ENCODE measurements at regions not wholly inside any gene's neighbourhood (a gene's known extent, or its start where the extent isn't known, plus 50 kb on each side); places are given as distances from the start of the nearest gene placed in this dataset.

DNA sequence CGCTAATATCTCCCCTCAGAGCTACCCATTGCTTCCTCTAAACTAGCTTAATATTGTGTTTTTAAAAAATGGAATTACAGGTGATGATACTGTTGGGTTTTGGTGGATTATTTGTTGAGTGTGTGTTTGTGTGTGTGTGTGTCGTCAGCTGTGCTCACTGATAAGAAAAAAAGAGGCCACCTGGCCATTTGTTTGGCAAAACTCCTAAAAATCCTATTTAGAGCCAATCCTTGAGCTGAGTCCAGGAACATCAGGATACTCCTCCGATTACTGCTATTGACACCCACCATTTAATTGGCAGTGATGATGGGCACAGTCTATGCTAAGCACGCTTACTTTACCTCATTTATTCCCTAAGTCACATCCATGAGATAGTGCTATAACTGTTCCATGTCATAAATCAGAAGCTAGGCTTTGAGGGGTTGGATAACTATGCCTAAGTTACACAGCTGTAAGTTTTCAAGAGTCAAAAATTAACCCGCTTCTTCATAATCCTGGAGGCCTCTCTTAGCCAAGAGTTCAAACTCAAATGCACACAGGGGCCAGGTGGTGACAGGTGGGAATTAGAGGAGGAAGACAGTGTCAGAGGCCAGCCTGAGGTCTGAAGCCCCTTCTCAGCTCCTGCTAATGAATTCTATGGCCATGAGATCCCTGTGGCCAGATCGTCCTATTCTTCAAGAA lies 1026.6 kb upstream of the TMEM132C start:
- no peak overlapping the region for H3K4me3 ChIP-seq
- H3K36me3 ChIP-seq, result no peaks in the 10 kb centered on the region
- H3K9me3 ChIP-seq, result no peaks in the 10 kb centered on the region
- no peaks in the 10 kb centered on the region for H3K4me1 ChIP-seq
- DNase-seq, result no peak
- no peak overlapping the region for H3K27ac ChIP-seq
- no peaks in the 10 kb centered on the region for H3K27me3 ChIP-seq
- intact Hi-C loops (cut with DNase I), result no loop called here
- 63 to 68% methylated on average over 6 of the region's 6 CpGs for WGBS, 2 donors
- TF ChIP-seq, protein P1, sequence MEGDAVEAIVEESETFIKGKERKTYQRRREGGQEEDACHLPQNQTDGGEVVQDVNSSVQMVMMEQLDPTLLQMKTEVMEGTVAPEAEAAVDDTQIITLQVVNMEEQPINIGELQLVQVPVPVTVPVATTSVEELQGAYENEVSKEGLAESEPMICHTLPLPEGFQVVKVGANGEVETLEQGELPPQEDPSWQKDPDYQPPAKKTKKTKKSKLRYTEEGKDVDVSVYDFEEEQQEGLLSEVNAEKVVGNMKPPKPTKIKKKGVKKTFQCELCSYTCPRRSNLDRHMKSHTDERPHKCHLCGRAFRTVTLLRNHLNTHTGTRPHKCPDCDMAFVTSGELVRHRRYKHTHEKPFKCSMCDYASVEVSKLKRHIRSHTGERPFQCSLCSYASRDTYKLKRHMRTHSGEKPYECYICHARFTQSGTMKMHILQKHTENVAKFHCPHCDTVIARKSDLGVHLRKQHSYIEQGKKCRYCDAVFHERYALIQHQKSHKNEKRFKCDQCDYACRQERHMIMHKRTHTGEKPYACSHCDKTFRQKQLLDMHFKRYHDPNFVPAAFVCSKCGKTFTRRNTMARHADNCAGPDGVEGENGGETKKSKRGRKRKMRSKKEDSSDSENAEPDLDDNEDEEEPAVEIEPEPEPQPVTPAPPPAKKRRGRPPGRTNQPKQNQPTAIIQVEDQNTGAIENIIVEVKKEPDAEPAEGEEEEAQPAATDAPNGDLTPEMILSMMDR (IDR thresholded peaks at IDR 0.05), result no peak
- TF ChIP-seq POLR2A (IDR thresholded peaks at IDR 0.05), result no peak

DNA sequence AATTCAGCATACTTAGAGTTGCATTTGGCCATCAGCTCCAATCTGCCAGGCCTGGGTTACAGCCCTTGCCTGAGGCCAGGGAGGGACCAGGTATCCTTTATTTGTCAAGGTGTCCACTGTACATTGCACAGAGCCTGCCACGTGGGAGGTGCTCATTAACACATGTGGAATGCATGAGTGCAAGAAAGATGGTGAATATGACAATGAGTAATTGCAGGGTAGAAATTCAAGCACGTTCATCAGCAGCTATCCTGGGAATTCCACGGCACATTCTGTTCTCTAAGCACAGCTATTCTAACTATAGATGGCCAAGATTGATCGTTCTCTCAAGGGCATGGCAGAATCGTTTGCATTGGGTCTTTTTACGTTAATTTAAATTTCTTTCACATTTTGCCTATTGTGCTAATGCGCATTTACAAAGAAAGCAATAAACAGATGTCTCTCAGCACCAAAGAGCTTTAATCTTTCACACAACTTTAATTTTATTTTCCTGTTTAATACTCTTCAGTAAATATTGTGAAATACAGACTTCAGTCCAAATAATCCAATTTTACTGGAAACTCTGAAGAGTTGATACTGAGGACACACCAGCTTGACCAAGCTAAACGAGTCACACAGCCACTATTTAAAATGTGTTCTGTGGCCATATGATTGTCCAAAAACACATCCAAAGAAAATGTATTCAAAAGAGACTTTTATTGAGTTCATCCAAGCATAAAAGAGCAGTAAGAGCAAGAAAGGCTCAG lies 1025.7 kb upstream of the TMEM132C start:
- WGBS, 2 donors, result 58 to 60% methylated on average over 8 of the region's 8 CpGs
- TF ChIP-seq, protein P1 (IDR thresholded peaks at IDR 0.05), result no peak
- TF ChIP-seq POLR2A (IDR thresholded peaks at IDR 0.05), result no peak
- intact Hi-C loops (cut with DNase I), result no loop called here
- H3K4me3 ChIP-seq, result no peak overlapping the region
- no peak overlapping the region for H3K27ac ChIP-seq
- no peaks in the 10 kb centered on the region for H3K36me3 ChIP-seq
- no peaks in the 10 kb centered on the region for H3K4me1 ChIP-seq
- no peak for DNase-seq
- H3K27me3 ChIP-seq, result no peaks in the 10 kb centered on the region
- H3K9me3 ChIP-seq, result no peaks in the 10 kb centered on the region

DNA sequence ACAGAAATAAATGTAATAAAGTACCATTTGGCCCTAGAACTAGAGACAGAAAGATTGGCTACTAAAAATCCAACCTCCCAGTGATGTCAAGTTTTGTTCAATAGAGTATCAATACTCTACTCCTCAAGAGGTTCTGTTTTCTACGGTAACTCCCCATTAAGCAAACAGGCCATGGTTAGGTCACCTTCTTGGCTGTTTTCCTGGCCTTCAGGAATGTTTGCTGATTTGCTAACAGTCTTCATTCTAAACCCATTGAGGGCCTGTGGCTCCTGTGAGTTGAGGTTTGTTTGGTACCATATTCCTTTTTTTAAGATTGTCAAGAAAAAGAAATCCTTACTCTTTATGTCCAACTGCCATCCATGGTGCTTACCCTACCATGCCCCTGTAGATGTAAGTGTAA lies 1022.0 kb upstream of the TMEM132C start:
- Histone ChIP-seq H3K27me3 (no peaks in the 10 kb centered on the region), H3K4me3 (no peak overlapping the region), H3K4me1 (no peaks in the 10 kb centered on the region), H3K9me3 (no peaks in the 10 kb centered on the region), H3K36me3 (no peaks in the 10 kb centered on the region), H3K27ac (no peak overlapping the region)
- intact Hi-C loops (cut with DNase I), result no loop called here
- no peak for TF ChIP-seq POLR2A (IDR thresholded peaks at IDR 0.05)
- TF ChIP-seq, protein P1 (IDR thresholded peaks at IDR 0.05), result no peak
- WGBS, 2 donors, result 50 to 58% methylated on average over 1 of the region's 1 CpG
- no peak for DNase-seq

DNA sequence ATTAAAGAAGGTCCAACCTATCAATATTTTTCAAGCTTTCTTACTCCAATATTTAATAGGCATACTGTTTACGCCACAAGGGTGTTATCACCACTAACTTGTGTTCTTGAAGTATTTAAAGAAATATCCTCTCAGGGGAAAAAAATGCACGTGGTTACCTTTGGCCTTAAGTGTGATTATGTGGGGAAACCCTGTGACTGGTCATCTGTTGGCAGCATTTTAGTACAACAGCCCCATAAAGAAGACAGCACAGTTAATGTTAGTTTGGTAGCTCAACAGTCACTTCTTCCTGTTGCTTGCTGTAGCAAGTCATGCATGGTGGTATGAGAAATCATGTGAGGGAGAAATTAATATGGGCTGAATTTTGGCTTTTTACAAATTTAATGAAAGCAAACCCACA lies 1021.5 kb upstream of the TMEM132C start:
- DNase-seq, result no peak
- no peak overlapping the region for H3K27ac ChIP-seq
- no peaks in the 10 kb centered on the region for H3K27me3 ChIP-seq
- intact Hi-C loops (cut with DNase I), result no loop called here
- H3K4me3 ChIP-seq, result no peak overlapping the region
- TF ChIP-seq POLR2A (IDR thresholded peaks at IDR 0.05), result no peak
- TF ChIP-seq, protein P1 (IDR thresholded peaks at IDR 0.05), result no peak
- no peaks in the 10 kb centered on the region for H3K9me3 ChIP-seq
- H3K4me1 ChIP-seq, result no peaks in the 10 kb centered on the region
- H3K36me3 ChIP-seq, result no peaks in the 10 kb centered on the region
- WGBS, 2 donors, result 53 to 60% methylated on average over 2 of the region's 2 CpGs

DNA sequence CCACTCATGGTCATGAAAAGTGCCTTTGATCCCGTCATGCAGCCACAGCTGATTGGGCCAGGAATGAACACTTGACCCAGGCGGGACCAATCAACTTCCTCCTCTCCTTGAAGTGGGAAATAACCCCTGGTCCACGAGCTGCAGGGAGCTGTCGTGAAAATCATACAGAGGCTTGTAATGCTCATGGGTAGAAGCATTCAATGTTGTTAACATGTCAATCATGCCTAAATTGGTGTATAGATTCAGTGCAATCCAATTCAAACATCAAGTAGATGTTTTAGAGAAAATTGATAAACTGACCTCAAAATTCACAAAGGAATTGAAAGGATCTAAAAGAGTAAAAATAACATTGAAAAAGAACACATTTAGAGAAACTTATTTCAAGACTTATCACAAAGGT lies 1019.0 kb upstream of the TMEM132C start:
- intact Hi-C loops (cut with DNase I), result no loop called here
- WGBS, 2 donors, result 65 to 73% methylated on average over 4 of the region's 4 CpGs
- no peaks in the 10 kb centered on the region for H3K27me3 ChIP-seq
- H3K27ac ChIP-seq, result no peak overlapping the region
- no peak for DNase-seq
- no peak for TF ChIP-seq POLR2A (IDR thresholded peaks at IDR 0.05)
- TF ChIP-seq, protein P1 (IDR thresholded peaks at IDR 0.05), result no peak
- no peaks in the 10 kb centered on the region for H3K9me3 ChIP-seq
- no peak overlapping the region for H3K4me3 ChIP-seq
- no peaks in the 10 kb centered on the region for H3K4me1 ChIP-seq
- H3K36me3 ChIP-seq, result no peaks in the 10 kb centered on the region
